ENCODE measurements at regions not wholly inside any gene's neighbourhood (a gene's known extent, or its start where the extent isn't known, plus 50 kb on each side); places are given as distances from the start of the nearest gene placed in this dataset.

- TF ChIP-seq POLR2AphosphoS5 (IDR thresholded peaks at IDR 0.05; ENCODE audit: low read depth, low read length) (no peak), TAF1 (IDR thresholded peaks at IDR 0.05; ENCODE audit: borderline replicate concordance, low read depth, low read length) (no peak)
These were observed 64.5 kb upstream of the ATXN1 start for GRCh38 chr6:16825784-16826183.
